Suprapubic skin (tissue), 4 donors: ENCODE measurements at regions not wholly inside any gene's neighbourhood (a gene's known extent, or its start where the extent isn't known, plus 50 kb on each side); places are given as distances from the start of the nearest gene placed in this dataset.

Experiments
- CTCF ChIP-seq, 2 donors: fragments of 200-600 bp in 1 of 2; fragments of 450-650 bp in 1 of 2; sonication (generic) in 1 of 2; IDR thresholded peaks; one replicate each; pipeline ENCODE4 v1.5.1; 2016 to 2019; ENCODE audit warnings: antibody characterized with exemption in 2 of 2, mild to moderate bottlenecking in 1 of 2, moderate library complexity in 1 of 2
- POLR2A ChIP-seq, 2 donors: fragments of 450-650 bp; IDR thresholded peaks; one replicate each; pipeline ENCODE4 v1.6.1; 2017; ENCODE audit warnings: antibody characterized with exemption in 2 of 2, mild to moderate bottlenecking in 2 of 2, moderate library complexity in 2 of 2
- POLR2AphosphoS5 ChIP-seq, 3 donors: sonication (generic); formaldehyde crosslinking; IDR thresholded peaks; one replicate each; pipeline ENCODE4 v1.6.1; 2017; ENCODE audit warnings: antibody characterized with exemption in 3 of 3

- no peak for TF ChIP-seq CTCF (IDR thresholded peaks at IDR 0.05)
- no peak for TF ChIP-seq POLR2AphosphoS5 (IDR thresholded peaks at IDR 0.05)
- no peak for TF ChIP-seq POLR2A (IDR thresholded peaks at IDR 0.05)
Measured at GRCh38 chr1:30192969-30193630, 530.3 kb downstream of the MATN1 start.
